Pancreas (tissue), 10 donors: ENCODE measurements at regions not wholly inside any gene's neighbourhood (a gene's known extent, or its start where the extent isn't known, plus 50 kb on each side); places are given as distances from the start of the nearest gene placed in this dataset.

Experiments used
- ATAC-seq, 4 donors: fragments of 200-7000 bp; cut with Tn5 transposase; one replicate each; pipeline versions ENCODE4 v1.8.0 to v1.9.1; 2020; ENCODE audit warnings: mild to moderate bottlenecking in 4 of 4, moderate library complexity in 4 of 4
- DNase-seq, 6 donors: peaks; one replicate each; pipeline ENCODE4 v3.0.0-alpha.2; 2020
- FAIRE-seq: peaks from 2 replicates; lab custom pipeline; 2012; peaks lifted over from hg19 to GRCh38; lab: Jason Lieb, UNC
- H3K27ac ChIP-seq, 4 donors: fragments of 200-600 bp; sonication (generic); 1 replicate in 3 of 4; 2 replicates in 1 of 4; pipeline versions ENCODE4 v1.5.0 to v1.8.0; 2020
- H3K27me3 ChIP-seq, 4 donors: fragments of 200-600 bp; one replicate each; pipeline ENCODE4 v1.8.0; 2021
- H3K36me3 ChIP-seq, 3 donors: fragments of 200-600 bp; sonication (generic) in 1 of 3; one replicate each; pipeline versions ENCODE4 v1.5.0 to v1.8.0; 2020 to 2021
- H3K4me1 ChIP-seq, 3 donors: fragments of 200-600 bp; one replicate each; pipeline ENCODE4 v1.8.0; 2021
- H3K4me3 ChIP-seq, 4 donors: fragments of 200-600 bp; sonication (generic) in 2 of 4; one replicate each; pipeline versions ENCODE4 v1.5.0 to v1.8.0; 2020 to 2021
- H3K9me3 ChIP-seq, 4 donors: fragments of 200-600 bp; one replicate each; pipeline ENCODE4 v1.8.0; 2021
- WGBS, 2 donors: extraction: QIAGEN DNeasy Blood & Tissue Kit; methylation state at CpG; one replicate each; pipeline ENCODE4 v1.1.7; 2013; 5-methylcytosine and 5-hydroxymethylcytosine counted together
- intact Hi-C, 3 donors: fragments of 100-400 bp; cut with DNase I; formaldehyde crosslinking; loops; one replicate each; pipeline versions ENCODE4 v1.11.1 to v1.14.2; 2022
- TF ChIP-seq, protein P1 (sequence below), 4 donors: fragments of 200-600 bp; sonication (generic) in 3 of 4; IDR thresholded peaks; one replicate each; pipeline versions ENCODE4 v1.5.0 to v1.8.0; 2021; ENCODE audit warnings: antibody characterized with exemption in 4 of 4
- donor health status: healthy with polysubstance abuse.
- donor health status: DM: no; HTN: no; CAD: no; lungs with moderate emphysema.
- donor health status: DM: no; HTN: no; CAD: no.
- donor health status: control.
- donor health status: control.
- donor health status: Bipolar disorder and iron deficiency.
- donor health status: DM: yes; HTN: yes; CAD: no.
- donor health status: DM: no; HTN: no; CAD: no.
- donor health status: DM: no; HTN: no; CAD: no.
- donor health status: DM: yes; HTN: yes; CAD: no.

DNA sequence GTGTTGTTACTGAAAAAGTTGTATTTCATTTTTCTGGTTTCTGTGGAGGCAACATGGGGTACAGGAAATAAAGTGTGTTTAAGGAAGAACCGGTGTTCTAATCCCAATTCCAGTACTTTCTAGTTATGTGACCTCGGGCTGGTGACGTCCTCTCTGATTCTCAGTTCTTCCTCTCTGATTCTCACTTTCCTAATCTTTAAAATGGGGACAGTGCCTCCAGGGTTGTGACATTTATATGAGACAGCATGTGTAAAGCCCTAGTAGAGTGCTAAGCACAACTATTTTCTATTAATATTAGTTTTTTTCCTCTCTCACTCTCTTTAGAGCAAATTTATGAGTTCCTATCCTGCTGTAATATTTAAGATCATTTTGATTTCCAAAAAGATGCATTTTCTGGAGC is 50.9 kb upstream of the PTPDC1 start:
- no peak for ATAC-seq

DNA sequence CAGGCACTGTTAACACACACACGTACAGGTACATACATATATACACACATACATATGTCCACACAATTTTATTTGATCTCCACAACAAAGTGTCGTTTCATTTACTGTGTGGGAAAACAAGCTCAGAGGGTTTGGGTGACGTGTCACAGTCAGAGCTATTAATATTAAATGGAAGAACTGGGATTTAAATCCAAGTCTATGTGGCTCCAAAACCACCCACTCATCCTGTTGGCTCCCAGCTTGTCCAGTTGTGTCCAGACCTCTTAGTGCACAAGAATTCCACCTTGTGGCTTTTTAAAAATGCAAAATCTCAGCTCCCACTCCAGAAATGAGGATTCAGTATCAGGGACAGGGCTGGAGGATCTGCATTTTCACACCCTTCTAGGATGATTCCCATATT is 52.3 kb upstream of the PTPDC1 start:
- no peak for DNase-seq
- no peaks in the 10 kb centered on the region for H3K9me3 ChIP-seq
- no peak for FAIRE-seq
- intact Hi-C loops = no loop called here
- H3K4me1 ChIP-seq = peaks cover 0 to 8% (median 0%) of the 10 kb centered on the region in 3 donors
- H3K36me3 ChIP-seq = no peaks in the 10 kb centered on the region
- WGBS, 2 donors = 71 to 81% methylated on average over 3 of the region's 3 CpGs
- H3K4me3 ChIP-seq = peak overlapping the region in 1 of 4 donors; percentile 83
- H3K27me3 ChIP-seq = no peaks in the 10 kb centered on the region
- TF ChIP-seq, protein P1, sequence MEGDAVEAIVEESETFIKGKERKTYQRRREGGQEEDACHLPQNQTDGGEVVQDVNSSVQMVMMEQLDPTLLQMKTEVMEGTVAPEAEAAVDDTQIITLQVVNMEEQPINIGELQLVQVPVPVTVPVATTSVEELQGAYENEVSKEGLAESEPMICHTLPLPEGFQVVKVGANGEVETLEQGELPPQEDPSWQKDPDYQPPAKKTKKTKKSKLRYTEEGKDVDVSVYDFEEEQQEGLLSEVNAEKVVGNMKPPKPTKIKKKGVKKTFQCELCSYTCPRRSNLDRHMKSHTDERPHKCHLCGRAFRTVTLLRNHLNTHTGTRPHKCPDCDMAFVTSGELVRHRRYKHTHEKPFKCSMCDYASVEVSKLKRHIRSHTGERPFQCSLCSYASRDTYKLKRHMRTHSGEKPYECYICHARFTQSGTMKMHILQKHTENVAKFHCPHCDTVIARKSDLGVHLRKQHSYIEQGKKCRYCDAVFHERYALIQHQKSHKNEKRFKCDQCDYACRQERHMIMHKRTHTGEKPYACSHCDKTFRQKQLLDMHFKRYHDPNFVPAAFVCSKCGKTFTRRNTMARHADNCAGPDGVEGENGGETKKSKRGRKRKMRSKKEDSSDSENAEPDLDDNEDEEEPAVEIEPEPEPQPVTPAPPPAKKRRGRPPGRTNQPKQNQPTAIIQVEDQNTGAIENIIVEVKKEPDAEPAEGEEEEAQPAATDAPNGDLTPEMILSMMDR (IDR thresholded peaks at IDR 0.05) = no peak
- no peak overlapping the region for H3K27ac ChIP-seq
- ATAC-seq = no peak

More for the DNA sequence above, 50.9 kb upstream of the PTPDC1 start:
- no peaks in the 10 kb centered on the region for H3K36me3 ChIP-seq
- DNase-seq (no peak), FAIRE-seq (no peak)
- H3K9me3 ChIP-seq = no peaks in the 10 kb centered on the region
- intact Hi-C loops = no loop called here
- 92 to 94% methylated on average over 3 of the region's 3 CpGs for WGBS, 2 donors
- H3K4me3 ChIP-seq = no peak overlapping the region
- TF ChIP-seq, protein P1 (IDR thresholded peaks at IDR 0.05) = no peak
- H3K4me1 ChIP-seq = peaks cover 0 to 8% (median 0%) of the 10 kb centered on the region in 3 donors
- no peak overlapping the region for H3K27ac ChIP-seq
- H3K27me3 ChIP-seq = no peaks in the 10 kb centered on the region

DNA sequence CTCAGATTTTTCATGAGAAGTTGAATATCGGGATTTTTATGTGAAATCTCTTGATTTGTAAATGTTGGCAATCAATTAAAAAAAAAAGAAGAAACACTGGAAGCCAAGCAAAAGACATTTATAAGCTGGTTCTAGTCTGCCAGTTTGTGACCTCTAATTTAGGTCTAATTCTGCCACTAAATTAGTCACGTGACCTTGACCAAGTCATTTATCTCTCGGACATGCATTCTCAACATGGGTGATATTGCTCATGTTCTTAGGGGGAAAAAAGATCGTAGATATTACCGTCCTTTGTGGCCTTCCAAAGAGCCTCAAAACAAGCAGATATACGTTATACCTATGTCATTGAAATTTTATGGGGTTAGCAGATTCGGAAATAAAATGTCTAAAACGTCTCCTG is 52.9 kb upstream of the PTPDC1 start:
- peak overlapping the region in 1 of 4 donors; percentile 75 for H3K27ac ChIP-seq
- H3K4me1 ChIP-seq = peaks cover 0 to 8% (median 0%) of the 10 kb centered on the region in 3 donors
- FAIRE-seq (no peak), ATAC-seq (peak in 1 of 4 donors; percentile 9), DNase-seq (no peak)
- H3K4me3 ChIP-seq = peak overlapping the region; percentile 77 to 97 (median 84)
- no peaks in the 10 kb centered on the region for H3K9me3 ChIP-seq
- H3K36me3 ChIP-seq = no peaks in the 10 kb centered on the region
- TF ChIP-seq, protein P1 (IDR thresholded peaks at IDR 0.05) = no peak
- intact Hi-C loops = no loop called here
- no peaks in the 10 kb centered on the region for H3K27me3 ChIP-seq
- 25 to 26% methylated on average over 8 of the region's 8 CpGs for WGBS, 2 donors

DNA sequence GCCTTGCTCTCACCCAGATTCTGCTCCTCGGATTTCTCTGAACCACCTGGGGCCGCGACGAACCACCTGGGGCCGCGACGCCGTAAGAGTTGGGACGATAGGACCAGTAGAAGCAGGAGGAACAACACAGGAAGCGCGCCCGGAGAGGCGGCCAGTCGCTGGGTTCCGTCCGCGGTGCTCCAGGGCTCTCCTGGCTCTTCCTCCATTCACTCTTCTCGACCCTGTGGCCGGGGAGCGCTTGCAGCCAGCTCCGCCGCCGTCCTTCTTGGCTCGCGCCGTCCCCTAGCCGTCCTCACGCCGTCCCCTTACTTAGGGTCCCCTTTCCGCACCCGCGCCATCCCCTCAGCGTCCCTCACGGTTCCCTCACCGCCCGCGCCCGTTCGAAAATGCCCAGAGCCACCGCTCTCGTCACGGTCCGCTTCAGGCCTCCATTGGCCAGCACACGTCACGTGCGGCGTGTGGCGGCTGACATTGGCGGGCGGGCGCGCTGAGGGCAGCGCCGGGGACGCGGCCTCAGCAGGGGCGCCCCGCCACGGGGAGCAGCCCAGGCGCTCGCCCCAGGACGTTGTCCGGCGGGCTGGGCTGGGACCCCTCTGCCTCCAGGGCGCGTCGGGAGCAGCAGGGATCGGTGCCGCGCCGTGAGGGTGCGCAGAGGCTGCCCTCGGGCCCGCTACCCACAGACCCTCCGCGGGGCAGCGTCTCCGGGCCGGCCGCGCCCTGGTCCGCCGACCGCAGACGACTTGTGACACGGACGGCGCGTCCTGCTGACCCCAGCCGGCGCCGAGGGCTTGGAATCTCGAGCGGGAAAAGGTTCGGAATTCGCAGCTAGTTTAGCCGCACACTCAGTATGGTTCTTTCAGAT is 53.7 kb upstream of the PTPDC1 start:
- ATAC-seq (peak; percentile 99 to 100 (median 100)), DNase-seq (peak; percentile 80 to 94 (median 85)), FAIRE-seq (no peak)
- H3K4me1 ChIP-seq = peaks cover 0 to 8% (median 0%) of the 10 kb centered on the region in 3 donors
- TF ChIP-seq, protein P1 (IDR thresholded peaks at IDR 0.05) = no peak
- H3K27ac ChIP-seq = peak overlapping the region; percentile 53 to 75 (median 64)
- 0% methylated on average over 94 to 97 of the region's 97 CpGs for WGBS, 2 donors
- intact Hi-C loops = no loop called here
- no peaks in the 10 kb centered on the region for H3K27me3 ChIP-seq
- no peaks in the 10 kb centered on the region for H3K9me3 ChIP-seq
- H3K4me3 ChIP-seq = peak overlapping the region; percentile 77 to 97 (median 84)
- no peaks in the 10 kb centered on the region for H3K36me3 ChIP-seq

DNA sequence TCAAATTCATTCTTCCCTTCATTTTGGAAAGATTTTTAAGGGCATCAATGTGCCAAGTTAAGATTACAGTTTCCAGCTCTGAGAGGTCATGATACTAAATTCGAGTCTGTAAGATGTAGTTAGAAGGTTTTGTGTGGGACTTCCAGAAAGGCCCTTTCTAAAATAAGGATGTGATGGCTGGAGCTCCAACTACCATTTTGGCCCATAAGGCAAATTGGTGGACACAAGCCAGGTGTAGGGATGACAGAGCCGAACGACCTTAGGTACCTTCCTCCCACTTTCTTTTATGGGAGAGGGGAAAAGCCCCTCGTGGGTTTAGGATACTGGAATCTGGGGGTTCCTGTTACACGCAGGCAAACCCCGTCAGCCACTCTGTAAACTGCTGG is 54.3 kb upstream of the PTPDC1 start:
- FAIRE-seq (no peak), DNase-seq (no peak), ATAC-seq (no peak)
- H3K4me1 ChIP-seq = peaks cover 0 to 8% (median 0%) of the 10 kb centered on the region in 3 donors
- intact Hi-C loops = no loop called here
- H3K36me3 ChIP-seq = no peaks in the 10 kb centered on the region
- no peaks in the 10 kb centered on the region for H3K27me3 ChIP-seq
- H3K9me3 ChIP-seq = no peaks in the 10 kb centered on the region
- peak overlapping the region; percentile 53 to 75 (median 64) for H3K27ac ChIP-seq
- WGBS, 2 donors = 19 to 24% methylated on average over 6 of the region's 6 CpGs
- TF ChIP-seq, protein P1 (IDR thresholded peaks at IDR 0.05) = no peak
- H3K4me3 ChIP-seq = peak overlapping the region; percentile 77 to 97 (median 84)
